GM21576 (cell line): ENCODE measurements at regions not wholly inside any gene's neighbourhood (a gene's known extent, or its start where the extent isn't known, plus 50 kb on each side); places are given as distances from the start of the nearest gene placed in this dataset.
"Not testable (repeated sequence)": the region's sequence is repeated elsewhere in the genome, so short reads cannot be mapped to it uniquely, and the experiment has no call there.

ENCODE experiments used
- ATAC-seq: cut with Tn5 transposase; IDR thresholded peaks from one replicate; pipeline ENCODE4 v1.9.1; 2021; ENCODE audit warnings: mild to moderate bottlenecking, moderate library complexity; ENCODE audit not compliant: unreplicated experiment

DNA sequence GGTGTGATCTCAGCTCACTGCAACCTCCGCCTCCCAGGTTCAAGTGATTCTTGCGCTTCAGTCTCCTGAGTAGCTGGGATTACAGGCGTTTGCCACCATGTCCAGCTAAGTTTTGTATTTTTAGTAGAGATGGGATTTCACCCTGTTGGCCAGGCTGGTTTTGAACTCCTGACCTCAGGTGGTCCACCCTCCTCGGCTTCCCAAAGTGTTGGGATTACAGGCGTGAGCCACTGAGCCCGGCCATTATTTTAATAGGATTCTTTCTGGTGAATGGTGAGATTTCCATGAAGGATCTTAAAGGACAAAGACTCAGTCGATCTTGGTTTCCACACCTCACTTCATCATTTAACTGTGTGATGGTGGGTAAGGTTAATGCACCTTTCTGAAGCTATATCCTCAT is 183.8 kb upstream of the ZNF217 start:
- not testable (repeated sequence) for ATAC-seq

- ATAC-seq, result no peak
Observed at GRCh38 chr20:53776858-53777257, 183.2 kb upstream of the ZNF217 start.

GRCh38 chr20:53774461-53775203 is 181.0 kb upstream of the ZNF217 start:
- ATAC-seq, result no peak

DNA sequence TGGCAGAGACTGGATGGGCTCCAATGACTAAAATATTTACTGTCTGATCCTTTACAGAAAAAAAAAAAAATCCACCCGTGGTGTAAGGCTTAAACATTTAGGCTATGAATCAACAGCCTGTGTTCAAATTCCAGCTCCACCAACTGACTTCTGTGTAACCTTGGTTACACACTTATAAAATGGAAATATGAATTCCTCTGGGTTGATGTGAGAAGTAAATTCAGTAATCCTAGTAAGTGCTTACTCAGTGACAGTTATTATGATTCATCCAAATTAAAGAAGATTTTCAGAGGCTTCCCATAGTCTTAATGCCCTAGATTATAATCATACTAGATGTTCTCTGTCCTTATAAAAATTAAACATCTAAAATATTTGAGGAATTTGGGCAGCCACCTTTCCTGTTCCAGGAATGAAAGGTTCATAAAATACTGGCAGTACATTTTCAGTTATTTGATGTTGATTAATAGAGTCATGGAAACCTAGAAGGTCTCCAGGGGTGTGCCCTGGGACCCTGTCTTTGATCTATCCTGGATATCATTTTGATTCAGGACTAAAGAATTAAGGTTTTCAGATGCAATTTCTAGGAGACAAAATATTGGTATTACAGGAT is 180.3 kb upstream of the ZNF217 start:
- ATAC-seq, result no peak

DNA sequence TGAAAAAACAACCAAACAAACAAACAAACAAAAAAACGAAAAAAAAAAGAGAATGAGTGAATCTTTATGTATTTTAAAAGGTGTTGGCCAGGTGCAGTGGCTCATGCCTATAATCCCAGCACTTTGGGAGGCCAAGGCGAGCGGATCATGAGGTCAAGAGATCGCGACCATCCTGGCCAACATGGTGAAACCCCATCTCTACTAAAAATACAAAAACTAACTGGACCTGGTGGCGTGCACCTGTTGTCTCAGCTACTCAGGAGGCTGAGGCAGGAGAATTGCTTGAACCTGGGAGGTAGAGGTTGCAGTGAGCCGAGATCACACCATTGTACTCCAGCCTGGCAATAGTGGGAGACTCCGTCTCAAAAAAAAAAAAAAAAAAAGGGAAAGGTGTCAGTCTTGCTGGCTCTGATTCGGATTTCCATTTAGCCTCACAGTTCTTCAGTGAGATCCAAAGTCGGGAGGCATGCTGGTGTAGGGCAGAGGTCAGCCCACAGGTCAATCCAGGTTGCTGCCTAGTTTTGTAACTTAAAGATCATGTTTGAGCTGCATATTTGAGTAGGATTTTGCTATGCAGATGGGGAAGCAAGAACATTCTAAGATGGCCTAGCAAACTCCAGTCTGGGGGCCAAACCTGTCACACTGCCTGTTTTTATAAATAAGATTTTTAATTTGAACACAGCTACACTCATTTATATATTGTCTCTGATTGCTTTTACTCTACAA is 179.6 kb upstream of the ZNF217 start:
- not testable (repeated sequence) for ATAC-seq

- no peak for ATAC-seq
Observed at GRCh38 chr20:53769041-53769440, 175.4 kb upstream of the ZNF217 start.

DNA sequence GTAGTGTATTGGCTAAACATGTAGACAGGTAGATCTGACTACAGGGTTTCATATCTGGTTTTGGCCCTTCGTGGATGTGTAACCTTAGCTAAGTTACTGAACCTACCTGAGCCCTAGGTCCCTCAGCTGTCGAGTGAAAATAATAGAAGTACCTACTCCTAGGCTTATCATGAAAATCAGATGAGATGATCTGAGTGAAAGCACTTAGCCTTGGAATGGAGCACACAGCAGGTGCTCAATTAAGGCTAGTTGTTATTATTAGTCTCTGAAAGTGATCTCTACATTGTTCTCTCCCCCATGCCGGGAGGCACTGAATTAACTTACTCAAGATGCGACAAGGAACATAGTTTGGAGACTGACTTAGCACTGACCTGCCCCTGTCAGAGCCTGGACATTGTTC is 174.7 kb upstream of the ZNF217 start:
- ATAC-seq, result no peak

GRCh38 chr20:53767206-53767930 is 173.7 kb upstream of the ZNF217 start:
- no peak for ATAC-seq

GRCh38 chr20:53764415-53764800 is 170.8 kb upstream of the ZNF217 start:
- ATAC-seq, result no peak

- no peak for ATAC-seq
Observed at GRCh38 chr20:53763707-53764414, 170.2 kb upstream of the ZNF217 start.

DNA sequence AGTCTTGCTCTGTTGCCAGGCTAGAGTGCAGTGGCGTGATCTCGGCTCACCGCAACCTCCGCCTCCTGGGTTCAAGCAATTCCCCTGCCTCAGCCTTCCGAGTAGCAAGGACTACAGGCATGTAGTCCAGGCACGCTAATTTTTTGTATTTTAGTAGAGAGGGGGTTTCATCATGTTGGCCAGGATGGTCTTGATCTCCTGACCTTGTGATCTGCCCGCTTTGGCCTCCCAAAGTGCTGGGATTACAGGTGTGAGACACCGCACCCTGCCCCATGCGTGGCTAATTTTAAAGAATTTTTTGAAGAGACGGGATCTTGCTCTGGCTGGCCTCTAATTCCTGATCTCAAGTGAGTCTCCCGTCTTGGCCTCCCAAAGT is 168.8 kb upstream of the ZNF217 start:
- ATAC-seq, result not testable (repeated sequence)

GRCh38 chr20:53760025-53760441 is 166.4 kb upstream of the ZNF217 start:
- no peak for ATAC-seq

DNA sequence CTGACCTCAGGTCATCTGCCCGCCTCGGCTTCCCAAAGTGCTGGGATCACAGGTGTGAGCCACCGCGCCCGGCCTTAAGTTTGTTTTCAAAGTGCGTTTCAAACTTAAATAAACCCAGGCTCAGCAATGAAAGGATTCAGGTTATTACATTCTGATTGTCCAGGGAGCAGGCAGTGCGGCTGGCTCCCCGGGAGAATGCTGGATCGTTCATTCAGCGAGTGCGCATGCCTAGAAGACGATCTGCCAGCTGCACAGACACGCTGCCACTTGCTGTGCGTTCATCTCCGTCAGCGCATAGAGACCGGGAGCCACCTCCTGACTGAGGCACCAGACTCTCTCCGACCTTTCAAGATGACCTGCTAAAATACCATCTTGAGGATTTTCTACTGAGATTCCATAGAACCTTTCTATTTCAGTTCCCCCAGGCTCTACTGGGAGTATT is 163.9 kb upstream of the ZNF217 start:
- ATAC-seq, result no peak

DNA sequence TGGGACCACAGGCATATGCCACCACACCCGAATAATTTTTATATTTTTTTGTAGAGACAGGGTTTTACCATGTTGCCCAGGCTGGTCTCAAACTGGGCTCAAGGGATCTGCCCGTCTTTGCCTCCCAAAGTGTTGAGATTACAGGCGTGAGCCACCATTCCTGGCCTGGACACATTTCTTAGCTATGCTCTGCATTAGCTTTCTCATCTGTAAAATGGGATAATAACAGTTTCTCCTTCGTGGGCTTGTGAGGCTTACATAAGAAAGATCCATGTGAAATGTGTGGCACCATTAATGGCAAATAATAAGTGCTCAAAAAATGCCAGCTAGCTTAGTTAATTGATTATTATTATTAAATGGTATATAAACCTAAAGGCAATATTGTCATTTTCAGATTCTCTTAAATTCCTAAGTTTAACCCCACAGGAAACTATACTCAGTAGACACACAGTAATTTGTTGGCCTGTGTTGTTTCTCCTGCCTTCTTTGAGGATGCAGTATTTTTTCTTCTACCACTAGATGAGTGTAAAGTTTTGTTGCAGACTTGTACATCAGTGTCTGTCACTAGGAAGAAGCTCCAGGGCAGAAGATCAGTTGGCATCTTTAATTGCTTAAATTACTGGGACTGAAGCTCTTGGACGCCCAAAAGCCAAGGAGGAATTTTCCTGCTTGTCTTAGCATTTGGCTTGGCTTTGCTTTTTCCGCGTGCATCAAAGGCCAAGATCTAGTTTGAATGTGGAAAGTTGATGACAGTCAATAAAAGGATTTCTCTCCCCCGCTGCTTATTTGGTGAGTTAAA is 162.3 kb upstream of the ZNF217 start:
- no peak for ATAC-seq

GRCh38 chr20:53753880-53754459 is 160.3 kb upstream of the ZNF217 start:
- ATAC-seq, result no peak

GRCh38 chr20:53752971-53753879 is 159.6 kb upstream of the ZNF217 start:
- ATAC-seq, result no peak

DNA sequence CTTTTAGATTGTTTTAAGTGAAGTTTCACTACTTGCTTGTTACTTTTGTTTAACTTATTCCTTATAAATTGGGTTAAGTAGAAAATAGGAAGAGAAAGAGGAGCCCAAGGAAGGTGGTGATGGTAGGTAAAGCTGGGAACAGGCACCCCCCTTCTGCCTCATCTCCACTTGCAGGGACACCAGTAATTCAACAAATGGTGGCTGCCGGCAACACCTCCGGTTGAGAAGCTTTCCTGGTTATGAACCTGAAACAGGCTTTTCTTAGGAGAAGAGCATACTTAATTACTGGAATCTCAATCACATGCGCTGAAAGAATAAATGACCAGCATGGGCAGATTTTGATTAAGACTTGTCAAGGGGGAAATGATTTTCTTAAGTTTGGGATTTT is 158.9 kb upstream of the ZNF217 start:
- no peak for ATAC-seq

GRCh38 chr20:53751620-53752318 is 158.1 kb upstream of the ZNF217 start:
- no peak for ATAC-seq
